HepG2 (cell line): ENCODE measurements at regions not wholly inside any gene's neighbourhood (a gene's known extent, or its start where the extent isn't known, plus 50 kb on each side); places are given as distances from the start of the nearest gene placed in this dataset.

Source experiments
- ARID2 ChIP-seq: sonication (generic); formaldehyde crosslinking; IDR thresholded peaks from 2 replicates; pipeline ENCODE4 v1.8.1; 2022; ENCODE audit warnings: mild to moderate bottlenecking, missing genetic modification reagents, borderline replicate concordance
- CEBPB ChIP-seq: IDR thresholded peaks from 2 replicates; pipeline ENCODE4 v1.6.1; 2011; ENCODE audit warnings: low read depth, low read length, improper control_type of control experiment, borderline replicate concordance
- SALL1 ChIP-seq: sonication (generic); formaldehyde crosslinking; IDR thresholded peaks from 2 replicates; pipeline ENCODE4 v1.8.0; 2022; ENCODE audit warnings: mild to moderate bottlenecking, missing genetic modification reagents
- SMAD9 ChIP-seq: sonication (generic); formaldehyde crosslinking; IDR thresholded peaks from 2 replicates; pipeline ENCODE4 v1.5.1; 2020; ENCODE audit warnings: mild to moderate bottlenecking, missing genetic modification reagents
- SSRP1 ChIP-seq: IDR thresholded peaks from 2 replicates; pipeline ENCODE4 v1.6.1; 2016; ENCODE audit warnings: control low read depth
- ZNF557 ChIP-seq: sonication (generic); formaldehyde crosslinking; IDR thresholded peaks from 2 replicates; pipeline ENCODE4 v1.4.0; 2020; ENCODE audit warnings: missing genetic modification reagents
- ZNF558 ChIP-seq: sonication (generic); formaldehyde crosslinking; IDR thresholded peaks from 2 replicates; pipeline ENCODE4 v1.9.0; 2022; ENCODE audit warnings: mild to moderate bottlenecking, missing genetic modification reagents, borderline replicate concordance
- ZSCAN22 ChIP-seq: sonication (generic); formaldehyde crosslinking; IDR thresholded peaks from 2 replicates; pipeline ENCODE4 v1.4.0; 2020; ENCODE audit warnings: mild to moderate bottlenecking, missing genetic modification reagents
- TF ChIP-seq, protein P1 (sequence below): sonication (generic); formaldehyde crosslinking; IDR thresholded peaks from 2 replicates; pipeline ENCODE4 v1.4.0; 2020; ENCODE audit warnings: missing genetic modification reagents
- TF ChIP-seq, protein P2 (sequence below): sonication (generic); formaldehyde crosslinking; IDR thresholded peaks from 2 replicates; pipeline ENCODE4 v1.8.1; 2023; ENCODE audit warnings: missing genetic modification reagents, inconsistent platforms, borderline replicate concordance
- TF ChIP-seq, protein P3 (sequence below): sonication (generic); formaldehyde crosslinking; IDR thresholded peaks from 2 replicates; pipeline ENCODE4 v1.4.0; 2020; ENCODE audit warnings: mild to moderate bottlenecking, missing genetic modification reagents
- TF ChIP-seq, protein P4 (sequence below): sonication (generic); formaldehyde crosslinking; IDR thresholded peaks from 2 replicates; pipeline ENCODE4 v1.5.1; 2020; ENCODE audit warnings: mild to moderate bottlenecking, missing genetic modification reagents, borderline replicate concordance
- TF ChIP-seq, protein P5 (sequence below): sonication (generic); formaldehyde crosslinking; conservative IDR thresholded peaks from 2 replicates; pipeline ENCODE4 v1.4.0; 2020; ENCODE audit warnings: missing genetic modification reagents

DNA sequence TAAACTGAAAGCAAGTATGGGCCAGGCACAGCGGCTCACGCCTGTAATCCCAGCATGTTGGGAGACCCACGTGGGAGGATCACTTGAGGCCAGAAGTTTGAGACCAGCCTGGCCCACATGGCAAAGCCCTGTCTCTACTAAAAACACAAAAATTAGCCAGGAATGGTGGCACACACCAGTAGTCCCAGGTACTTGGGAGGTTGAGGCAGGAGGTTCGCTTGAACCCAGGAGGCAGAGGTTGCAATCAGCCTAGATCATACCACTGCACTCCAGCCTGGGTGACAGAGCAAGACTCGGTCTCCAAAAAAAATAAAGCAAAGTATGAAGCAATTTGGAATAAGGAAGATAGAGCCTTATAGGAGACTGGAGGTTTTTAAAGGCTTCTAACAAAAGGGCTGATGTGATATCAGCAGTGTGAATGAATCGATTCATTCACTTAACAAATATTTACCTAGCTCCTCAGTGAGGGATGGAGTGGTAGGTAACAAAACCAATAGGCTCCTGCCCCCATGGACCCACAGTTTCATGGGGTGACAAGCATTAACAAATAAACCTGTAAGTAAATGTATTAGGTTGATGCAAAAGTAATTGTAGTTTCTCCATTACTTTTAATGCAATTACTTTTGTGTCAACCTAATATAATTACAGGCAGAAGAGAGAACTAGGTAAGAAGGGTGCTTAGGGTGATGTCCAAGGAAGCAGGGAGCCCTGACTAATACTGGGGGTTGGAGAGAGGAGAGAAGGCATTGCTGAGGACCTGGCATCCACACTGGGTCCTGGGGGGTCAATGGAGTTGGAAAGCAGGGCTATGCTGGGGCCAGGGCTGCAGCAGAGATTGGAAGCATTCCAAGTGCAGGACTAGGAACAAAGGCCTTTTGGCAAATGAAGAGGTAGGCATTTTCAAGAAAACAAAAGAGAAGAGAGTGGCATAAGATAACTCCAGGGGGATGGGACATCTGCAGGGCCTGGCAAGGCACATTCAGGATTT is 195.4 kb upstream of the ARL4C start (continued):
- TF ChIP-seq, protein P1, sequence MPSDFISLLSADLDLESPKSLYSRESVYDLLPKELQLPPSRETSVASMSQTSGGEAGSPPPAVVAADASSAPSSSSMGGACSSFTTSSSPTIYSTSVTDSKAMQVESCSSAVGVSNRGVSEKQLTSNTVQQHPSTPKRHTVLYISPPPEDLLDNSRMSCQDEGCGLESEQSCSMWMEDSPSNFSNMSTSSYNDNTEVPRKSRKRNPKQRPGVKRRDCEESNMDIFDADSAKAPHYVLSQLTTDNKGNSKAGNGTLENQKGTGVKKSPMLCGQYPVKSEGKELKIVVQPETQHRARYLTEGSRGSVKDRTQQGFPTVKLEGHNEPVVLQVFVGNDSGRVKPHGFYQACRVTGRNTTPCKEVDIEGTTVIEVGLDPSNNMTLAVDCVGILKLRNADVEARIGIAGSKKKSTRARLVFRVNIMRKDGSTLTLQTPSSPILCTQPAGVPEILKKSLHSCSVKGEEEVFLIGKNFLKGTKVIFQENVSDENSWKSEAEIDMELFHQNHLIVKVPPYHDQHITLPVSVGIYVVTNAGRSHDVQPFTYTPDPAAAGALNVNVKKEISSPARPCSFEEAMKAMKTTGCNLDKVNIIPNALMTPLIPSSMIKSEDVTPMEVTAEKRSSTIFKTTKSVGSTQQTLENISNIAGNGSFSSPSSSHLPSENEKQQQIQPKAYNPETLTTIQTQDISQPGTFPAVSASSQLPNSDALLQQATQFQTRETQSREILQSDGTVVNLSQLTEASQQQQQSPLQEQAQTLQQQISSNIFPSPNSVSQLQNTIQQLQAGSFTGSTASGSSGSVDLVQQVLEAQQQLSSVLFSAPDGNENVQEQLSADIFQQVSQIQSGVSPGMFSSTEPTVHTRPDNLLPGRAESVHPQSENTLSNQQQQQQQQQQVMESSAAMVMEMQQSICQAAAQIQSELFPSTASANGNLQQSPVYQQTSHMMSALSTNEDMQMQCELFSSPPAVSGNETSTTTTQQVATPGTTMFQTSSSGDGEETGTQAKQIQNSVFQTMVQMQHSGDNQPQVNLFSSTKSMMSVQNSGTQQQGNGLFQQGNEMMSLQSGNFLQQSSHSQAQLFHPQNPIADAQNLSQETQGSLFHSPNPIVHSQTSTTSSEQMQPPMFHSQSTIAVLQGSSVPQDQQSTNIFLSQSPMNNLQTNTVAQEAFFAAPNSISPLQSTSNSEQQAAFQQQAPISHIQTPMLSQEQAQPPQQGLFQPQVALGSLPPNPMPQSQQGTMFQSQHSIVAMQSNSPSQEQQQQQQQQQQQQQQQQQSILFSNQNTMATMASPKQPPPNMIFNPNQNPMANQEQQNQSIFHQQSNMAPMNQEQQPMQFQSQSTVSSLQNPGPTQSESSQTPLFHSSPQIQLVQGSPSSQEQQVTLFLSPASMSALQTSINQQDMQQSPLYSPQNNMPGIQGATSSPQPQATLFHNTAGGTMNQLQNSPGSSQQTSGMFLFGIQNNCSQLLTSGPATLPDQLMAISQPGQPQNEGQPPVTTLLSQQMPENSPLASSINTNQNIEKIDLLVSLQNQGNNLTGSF (CRISPR knock-in tag), result no peak
- TF ChIP-seq ZSCAN22 (CRISPR knock-in tag), result no peak
- TF ChIP-seq ZNF558 (CRISPR knock-in tag), result no peak
- TF ChIP-seq, protein P2, sequence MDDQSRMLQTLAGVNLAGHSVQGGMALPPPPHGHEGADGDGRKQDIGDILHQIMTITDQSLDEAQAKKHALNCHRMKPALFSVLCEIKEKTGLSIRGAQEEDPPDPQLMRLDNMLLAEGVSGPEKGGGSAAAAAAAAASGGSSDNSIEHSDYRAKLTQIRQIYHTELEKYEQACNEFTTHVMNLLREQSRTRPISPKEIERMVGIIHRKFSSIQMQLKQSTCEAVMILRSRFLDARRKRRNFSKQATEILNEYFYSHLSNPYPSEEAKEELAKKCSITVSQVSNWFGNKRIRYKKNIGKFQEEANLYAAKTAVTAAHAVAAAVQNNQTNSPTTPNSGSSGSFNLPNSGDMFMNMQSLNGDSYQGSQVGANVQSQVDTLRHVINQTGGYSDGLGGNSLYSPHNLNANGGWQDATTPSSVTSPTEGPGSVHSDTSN, result no peak
- TF ChIP-seq ARID2 (CRISPR knock-in tag), result no peak
- TF ChIP-seq, protein P3, sequence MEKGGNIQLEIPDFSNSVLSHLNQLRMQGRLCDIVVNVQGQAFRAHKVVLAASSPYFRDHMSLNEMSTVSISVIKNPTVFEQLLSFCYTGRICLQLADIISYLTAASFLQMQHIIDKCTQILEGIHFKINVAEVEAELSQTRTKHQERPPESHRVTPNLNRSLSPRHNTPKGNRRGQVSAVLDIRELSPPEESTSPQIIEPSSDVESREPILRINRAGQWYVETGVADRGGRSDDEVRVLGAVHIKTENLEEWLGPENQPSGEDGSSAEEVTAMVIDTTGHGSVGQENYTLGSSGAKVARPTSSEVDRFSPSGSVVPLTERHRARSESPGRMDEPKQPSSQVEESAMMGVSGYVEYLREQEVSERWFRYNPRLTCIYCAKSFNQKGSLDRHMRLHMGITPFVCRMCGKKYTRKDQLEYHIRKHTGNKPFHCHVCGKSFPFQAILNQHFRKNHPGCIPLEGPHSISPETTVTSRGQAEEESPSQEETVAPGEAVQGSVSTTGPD (CRISPR knock-in tag), result no peak
- no peak for TF ChIP-seq SMAD9
- peak; percentile 61 for TF ChIP-seq SALL1
- TF ChIP-seq, protein P4, sequence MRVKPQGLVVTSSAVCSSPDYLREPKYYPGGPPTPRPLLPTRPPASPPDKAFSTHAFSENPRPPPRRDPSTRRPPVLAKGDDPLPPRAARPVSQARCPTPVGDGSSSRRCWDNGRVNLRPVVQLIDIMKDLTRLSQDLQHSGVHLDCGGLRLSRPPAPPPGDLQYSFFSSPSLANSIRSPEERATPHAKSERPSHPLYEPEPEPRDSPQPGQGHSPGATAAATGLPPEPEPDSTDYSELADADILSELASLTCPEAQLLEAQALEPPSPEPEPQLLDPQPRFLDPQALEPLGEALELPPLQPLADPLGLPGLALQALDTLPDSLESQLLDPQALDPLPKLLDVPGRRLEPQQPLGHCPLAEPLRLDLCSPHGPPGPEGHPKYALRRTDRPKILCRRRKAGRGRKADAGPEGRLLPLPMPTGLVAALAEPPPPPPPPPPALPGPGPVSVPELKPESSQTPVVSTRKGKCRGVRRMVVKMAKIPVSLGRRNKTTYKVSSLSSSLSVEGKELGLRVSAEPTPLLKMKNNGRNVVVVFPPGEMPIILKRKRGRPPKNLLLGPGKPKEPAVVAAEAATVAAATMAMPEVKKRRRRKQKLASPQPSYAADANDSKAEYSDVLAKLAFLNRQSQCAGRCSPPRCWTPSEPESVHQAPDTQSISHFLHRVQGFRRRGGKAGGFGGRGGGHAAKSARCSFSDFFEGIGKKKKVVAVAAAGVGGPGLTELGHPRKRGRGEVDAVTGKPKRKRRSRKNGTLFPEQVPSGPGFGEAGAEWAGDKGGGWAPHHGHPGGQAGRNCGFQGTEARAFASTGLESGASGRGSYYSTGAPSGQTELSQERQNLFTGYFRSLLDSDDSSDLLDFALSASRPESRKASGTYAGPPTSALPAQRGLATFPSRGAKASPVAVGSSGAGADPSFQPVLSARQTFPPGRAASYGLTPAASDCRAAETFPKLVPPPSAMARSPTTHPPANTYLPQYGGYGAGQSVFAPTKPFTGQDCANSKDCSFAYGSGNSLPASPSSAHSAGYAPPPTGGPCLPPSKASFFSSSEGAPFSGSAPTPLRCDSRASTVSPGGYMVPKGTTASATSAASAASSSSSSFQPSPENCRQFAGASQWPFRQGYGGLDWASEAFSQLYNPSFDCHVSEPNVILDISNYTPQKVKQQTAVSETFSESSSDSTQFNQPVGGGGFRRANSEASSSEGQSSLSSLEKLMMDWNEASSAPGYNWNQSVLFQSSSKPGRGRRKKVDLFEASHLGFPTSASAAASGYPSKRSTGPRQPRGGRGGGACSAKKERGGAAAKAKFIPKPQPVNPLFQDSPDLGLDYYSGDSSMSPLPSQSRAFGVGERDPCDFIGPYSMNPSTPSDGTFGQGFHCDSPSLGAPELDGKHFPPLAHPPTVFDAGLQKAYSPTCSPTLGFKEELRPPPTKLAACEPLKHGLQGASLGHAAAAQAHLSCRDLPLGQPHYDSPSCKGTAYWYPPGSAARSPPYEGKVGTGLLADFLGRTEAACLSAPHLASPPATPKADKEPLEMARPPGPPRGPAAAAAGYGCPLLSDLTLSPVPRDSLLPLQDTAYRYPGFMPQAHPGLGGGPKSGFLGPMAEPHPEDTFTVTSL (CRISPR knock-in tag), result peak; percentile 82
- peak; percentile 38; the same call in 1 of the 2 replicates for TF ChIP-seq CEBPB
- TF ChIP-seq SSRP1 (CRISPR knock-in tag), result no peak
- no peak for TF ChIP-seq ZNF557
- TF ChIP-seq, protein P5, sequence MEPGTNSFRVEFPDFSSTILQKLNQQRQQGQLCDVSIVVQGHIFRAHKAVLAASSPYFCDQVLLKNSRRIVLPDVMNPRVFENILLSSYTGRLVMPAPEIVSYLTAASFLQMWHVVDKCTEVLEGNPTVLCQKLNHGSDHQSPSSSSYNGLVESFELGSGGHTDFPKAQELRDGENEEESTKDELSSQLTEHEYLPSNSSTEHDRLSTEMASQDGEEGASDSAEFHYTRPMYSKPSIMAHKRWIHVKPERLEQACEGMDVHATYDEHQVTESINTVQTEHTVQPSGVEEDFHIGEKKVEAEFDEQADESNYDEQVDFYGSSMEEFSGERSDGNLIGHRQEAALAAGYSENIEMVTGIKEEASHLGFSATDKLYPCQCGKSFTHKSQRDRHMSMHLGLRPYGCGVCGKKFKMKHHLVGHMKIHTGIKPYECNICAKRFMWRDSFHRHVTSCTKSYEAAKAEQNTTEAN (CRISPR knock-in tag), result 0 out of 2 replicates have a peak, but pooled peaks have one; percentile 17
